Occipital lobe (tissue), 1 donor: ENCODE measurements at regions not wholly inside any gene's neighbourhood (a gene's known extent, or its start where the extent isn't known, plus 50 kb on each side); places are given as distances from the start of the nearest gene placed in this dataset.
"Not testable (repeated sequence)": the region's sequence is repeated elsewhere in the genome, so short reads cannot be mapped to it uniquely, and the experiment has no call there.

Experiments used
- DNase-seq: peaks from one replicate; lab custom pipeline; 2025; lab: John Stamatoyannopoulos, UW

DNA sequence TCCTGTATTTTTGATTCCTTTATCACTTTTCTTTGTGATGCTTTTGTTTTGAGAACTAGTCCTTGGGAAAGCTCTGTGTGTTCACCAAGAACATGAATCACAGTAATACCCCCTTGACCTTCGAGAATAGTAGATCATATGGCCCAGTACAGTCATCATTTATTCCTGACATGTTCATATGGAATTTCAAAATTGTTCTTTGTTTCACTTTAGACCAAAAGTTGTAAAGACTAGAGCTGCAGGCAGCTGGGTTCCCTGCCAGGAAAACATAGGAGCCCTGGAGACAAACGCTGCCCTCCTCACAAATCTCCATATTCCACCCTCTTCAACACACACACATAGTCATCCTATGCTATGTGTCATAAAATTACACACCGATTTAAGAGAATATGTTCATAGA, 621.2 kb upstream of the EYS start:
- no peak for DNase-seq

DNA sequence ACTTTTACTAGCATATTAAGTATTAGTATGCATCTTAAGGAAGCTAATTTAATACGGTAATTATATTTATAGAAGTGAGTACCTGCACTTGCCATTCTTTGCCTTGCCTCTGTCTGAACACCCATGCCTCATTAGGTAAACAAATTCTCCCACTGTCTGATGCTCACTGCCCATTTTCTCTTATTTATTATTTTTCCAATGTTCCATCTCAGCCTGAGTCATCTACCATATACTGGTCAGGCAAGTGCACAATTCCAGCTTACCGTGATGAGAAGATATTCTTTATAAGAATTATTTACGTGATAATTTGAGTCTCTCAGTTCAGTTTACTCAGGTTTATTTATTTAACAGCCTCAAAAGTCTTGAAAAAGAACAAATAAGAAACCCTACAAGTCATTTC, 619.2 kb upstream of the EYS start:
- DNase-seq = no peak

DNA sequence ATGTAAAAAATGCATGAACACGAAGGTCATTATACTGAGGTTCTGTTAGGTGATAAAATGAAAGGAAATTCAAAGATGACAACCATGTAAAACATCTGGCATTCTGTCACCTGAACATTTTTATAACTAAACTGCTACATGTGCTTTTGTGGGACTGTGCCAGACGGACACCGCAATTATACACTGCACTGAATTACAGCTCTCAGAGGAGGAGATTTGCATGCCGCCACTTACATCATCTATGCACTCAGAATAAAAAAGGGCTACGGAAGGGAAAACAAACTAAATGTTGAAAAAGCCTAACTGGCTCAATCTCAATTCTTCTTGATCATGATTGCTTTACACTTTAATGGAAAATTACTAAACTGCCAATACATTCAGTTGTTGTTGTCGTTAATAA, 614.0 kb upstream of the EYS start:
- DNase-seq = no peak

DNA sequence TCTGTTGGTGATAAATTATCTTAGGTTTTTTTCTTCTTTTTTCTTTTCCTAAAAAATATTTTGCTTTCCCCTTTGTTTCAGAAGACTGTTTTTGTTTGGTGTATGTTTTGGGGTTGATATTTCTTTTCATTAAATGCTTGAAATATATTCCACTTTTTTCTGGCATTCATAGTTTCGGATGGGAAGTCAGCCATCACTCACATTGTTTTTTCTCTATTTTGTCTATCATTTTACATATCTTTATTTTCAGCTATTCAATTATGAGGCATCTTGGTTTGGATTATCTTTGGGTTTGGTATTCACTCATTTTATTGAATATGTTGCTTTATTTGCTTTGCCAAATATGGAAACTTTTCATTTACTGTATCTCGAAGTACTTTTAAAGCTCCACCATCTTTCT, 600.5 kb upstream of the EYS start:
- no peak for DNase-seq

DNA sequence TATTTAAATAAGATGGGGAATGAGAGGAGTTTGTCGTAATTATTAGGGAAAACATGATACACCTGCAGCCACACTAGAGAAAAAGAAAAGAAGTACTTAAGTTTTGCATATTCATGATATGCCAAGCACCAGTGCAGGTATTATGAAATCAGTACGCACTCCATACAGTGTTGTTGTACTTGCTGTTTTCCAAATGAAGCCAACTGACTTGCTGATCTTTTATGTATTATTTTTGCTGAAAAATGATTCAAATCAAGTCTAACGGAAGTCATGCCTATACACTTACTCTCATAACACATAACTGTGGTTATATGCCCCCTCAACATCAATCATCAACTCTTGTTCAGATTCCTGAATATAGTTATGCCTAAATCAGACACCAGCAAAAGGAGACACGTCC, 584.9 kb upstream of the EYS start:
- no peak for DNase-seq

DNA sequence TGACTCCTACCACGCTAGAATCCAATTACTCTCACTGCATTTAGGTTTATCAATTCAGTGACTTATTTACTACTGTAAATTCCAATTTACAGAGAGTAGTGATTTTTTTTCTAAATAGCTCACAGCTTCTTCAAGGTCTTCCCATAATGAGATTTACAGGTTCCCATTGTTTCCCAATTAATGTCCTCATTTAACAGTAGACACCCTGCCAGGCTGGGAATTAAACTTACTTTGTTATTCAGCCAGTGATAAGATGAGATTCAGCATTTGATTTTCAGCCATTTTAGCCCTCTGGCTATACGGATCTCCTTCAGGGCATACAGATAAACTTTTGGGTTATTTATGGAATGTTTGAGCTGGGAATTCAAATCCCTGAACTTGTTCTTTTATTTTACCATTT, 582.9 kb upstream of the EYS start:
- DNase-seq = no peak

DNA sequence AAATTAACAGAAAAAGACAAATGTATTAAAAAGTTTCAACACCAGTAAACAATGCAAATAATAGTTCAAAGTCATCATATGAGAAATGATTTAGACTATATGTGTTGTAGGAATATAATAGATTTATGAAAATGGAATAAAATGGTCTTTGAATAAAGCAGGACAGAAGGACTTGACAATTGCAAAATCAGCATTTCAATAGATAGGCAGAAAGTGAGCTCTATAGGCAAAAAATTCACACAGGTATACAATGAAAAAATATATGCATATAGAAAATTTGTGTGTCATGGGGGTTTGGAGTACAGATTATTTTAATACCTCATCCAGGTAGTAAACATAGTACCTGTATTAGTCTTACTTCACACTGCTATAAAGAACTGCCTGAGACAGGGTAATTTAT, 571.1 kb upstream of the EYS start:
- DNase-seq = no peak

DNA sequence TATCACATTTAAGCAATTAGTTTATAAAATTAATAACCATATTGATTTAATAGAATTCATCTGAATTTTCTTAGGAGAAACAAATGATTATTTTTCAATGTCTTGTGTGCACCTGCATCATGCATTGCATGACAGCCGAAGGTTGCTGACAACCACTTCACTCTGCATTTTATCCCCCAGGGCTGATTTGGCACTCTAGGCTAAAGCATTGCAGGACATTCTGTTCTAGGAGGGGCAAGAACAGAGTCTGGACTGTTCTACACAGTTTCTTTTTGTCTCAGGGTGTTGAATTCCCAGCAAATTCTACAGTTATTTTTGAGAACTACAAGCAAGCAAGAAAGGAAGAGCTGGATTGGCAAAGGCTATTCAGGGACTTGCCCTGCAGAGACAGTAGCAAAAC, 570.4 kb upstream of the EYS start:
- no peak for DNase-seq

DNA sequence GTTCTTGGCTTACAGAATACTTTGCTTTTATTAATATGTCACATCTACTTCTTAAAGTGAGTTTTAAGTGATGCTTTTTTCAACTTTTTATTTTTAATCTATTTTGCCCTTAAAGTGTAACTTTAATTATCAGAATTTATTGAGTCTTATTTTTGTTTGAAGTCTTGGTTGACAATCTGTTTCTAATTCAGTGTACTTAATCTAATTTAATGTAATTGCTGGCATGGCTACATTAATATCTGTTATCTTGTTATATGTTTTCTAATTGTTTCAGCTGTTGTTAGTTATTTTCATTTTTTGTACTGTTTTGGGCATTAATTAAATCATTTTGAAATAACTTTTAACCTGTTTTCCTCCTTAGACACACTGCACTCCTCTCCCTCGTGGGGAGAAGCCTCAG, 558.7 kb upstream of the EYS start:
- DNase-seq = no peak

DNA sequence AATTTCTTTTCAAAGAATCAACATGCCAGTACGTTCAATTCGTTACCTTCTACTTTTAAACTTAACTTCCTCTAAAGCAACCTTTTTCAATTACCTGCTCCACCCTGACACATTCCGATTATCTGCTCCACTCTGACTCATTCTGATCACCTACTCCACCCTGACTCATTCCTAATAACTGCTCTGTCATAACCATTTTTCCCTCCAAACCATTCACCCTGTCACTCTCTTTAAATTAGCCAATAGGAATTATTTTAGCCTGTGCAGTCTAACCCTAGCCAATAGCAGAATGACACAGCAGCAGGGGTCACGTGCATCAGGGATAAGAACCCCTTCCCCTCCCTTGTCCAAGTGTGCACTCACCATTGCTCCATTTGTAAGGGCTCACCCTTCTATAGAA, 557.4 kb upstream of the EYS start:
- no peak for DNase-seq

DNA sequence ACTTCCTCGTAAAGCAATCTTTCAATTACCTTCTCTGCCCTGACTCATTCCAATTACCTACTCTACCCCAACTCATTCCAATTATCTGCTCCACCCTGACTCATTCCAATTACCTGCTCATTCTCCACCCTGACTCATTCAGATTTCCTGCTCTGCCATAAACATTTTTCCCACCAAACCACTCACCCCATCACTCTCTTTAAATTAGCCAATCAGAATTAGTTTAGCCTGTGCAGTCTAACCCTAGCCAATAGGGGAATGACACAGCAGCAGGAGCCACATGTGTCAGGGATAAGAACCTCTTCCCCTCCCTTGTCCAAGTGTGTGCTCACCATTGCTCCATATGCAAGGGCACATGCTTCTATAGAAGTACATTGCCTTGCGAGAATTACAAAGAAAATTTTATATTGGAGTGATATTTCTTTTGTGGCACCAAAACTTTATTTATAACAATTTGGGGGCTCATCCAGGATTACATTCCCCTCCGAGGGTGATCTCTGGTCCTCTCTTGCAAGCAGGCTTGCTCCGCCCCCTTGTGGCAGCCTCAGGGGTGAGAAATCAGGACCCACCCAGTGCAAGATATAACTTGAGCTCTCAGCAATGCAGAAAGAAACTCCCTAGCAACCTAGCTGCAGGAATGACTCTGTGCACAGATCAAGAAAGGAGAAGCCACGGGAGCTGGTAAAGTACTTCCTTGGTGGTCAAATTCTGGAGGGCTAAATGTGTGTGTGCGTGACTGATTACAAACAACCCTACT, 551.9 kb upstream of the EYS start:
- not testable (repeated sequence) for DNase-seq

DNA sequence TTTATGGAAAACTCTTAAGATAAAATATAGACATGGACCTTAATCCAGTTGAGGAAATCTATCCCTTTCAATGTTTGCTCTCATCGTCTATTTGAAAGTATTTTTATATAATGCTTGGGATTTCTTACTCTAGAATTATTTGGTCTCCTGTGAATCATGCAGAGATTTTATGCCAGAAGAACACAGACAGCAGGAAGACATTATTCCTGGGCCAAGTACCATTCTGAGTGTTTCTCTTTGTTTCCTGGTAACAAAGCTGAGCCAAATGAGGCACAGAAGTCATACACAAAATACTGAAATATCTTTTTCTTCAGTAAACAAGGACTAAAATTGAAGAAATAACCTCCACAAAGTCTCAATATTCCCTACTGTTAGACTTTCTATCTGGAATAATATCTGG, 538.2 kb upstream of the EYS start:
- no peak for DNase-seq

DNA sequence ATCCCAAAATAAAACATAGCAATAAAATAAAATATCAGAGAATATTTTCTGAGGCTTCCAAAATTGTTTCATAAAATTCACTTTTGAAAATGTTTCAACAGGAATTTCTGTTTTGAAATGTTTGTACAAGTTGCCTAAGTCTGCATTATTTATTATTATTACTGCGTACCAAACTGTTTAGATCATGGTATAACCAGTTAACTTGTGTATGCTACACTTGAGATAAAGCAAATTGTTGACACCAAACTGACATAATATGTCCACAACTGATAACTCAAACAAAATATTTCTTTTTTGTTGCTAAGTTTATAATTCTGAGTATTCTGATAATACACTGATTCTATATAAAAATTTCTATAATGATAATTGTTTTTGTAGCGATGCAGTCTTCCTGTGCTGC, 531.8 kb upstream of the EYS start:
- DNase-seq = no peak

DNA sequence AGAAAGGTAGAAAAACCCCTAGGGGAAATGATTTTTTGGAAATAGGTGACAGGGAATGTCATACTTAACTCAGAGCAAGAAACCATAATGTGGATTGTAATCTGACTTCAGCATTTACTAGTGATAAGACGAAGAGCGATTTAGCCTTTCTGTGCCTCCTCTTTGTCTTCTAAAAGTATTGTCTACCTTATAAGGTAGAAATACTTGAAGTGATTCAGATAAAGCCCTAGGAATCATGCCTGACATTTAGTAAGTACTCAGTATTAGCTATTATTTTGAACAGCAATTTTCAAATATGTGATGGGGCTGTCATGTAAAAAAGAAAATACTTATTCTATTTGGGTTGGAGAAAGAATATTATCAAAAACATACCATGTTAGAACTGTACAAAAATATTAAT, 525.9 kb upstream of the EYS start:
- no peak for DNase-seq

DNA sequence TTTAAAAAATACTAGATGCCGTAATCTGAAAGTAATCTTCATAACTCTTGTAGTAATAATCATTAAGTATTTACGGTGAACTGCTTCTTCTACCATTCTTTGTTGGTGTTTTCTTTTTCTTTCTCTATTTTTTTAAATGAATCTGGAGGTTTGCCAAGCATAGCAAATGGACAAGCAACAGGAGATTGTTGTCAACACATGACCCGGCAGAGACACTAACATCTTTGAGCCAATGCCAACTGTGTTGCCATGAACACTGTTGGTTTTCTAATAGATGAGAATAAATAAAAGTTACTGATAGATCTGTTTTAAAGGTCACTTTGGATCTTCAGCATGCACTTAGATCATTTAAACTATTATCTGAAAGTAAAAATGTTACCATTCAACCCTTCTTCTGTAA, 523.6 kb upstream of the EYS start:
- DNase-seq = no peak

DNA sequence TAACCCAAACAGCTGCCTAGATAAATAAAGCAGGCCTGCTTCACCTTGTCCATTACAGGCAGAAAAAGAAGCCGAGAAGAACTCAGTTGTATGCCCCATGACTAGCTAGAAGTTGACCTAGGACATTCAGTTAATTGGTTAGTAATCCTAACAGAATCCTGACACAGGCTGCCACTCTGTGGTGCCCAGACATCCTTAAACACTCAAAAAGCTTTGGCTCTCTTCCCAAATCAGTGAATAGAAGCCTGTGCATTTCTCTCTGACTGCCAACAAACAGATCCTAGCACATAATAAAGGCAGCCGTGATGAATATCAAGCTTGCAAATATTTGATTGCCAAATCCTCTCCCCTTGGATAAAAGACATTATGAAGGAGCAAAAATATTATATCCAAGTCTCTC, 519.1 kb upstream of the EYS start:
- peak; percentile 2 for DNase-seq

DNA sequence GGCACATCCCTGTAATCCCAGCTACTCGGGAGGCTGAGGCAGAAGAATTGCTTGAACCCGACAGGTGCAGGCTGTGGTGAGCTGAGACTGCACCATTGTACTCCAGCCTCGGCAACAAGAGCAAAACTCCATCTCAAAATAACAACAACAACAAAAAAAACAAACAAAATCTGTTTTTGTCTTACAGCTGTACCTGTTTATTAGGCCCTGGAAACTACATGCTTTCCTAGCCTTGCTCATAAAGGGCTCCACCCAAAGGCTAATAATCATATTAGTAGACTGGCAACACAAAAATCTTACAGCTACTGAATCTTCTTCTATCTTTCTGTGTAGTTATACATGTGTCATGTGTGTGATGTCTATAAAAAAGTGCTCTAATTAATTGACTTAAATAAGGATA, 503.9 kb upstream of the EYS start:
- DNase-seq = no peak

DNA sequence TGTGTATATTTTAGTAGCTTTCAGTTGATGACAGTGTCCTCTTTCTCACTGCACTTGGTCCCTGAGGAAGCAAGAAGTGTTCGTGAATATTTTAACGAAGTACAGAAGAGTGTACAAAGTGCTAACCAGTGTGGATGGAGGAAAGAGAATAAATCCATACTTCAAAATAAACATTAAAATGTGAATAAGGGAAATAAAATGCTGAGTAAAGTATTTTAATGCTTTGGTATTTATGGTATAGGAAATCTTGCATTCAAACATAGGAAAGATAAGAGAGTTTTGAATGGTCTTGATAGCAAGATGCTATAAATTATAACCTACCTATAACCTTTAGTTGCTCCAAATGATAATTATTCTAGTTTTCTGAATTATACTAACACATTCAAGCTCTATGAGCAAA, 493.4 kb upstream of the EYS start:
- DNase-seq = no peak

DNA sequence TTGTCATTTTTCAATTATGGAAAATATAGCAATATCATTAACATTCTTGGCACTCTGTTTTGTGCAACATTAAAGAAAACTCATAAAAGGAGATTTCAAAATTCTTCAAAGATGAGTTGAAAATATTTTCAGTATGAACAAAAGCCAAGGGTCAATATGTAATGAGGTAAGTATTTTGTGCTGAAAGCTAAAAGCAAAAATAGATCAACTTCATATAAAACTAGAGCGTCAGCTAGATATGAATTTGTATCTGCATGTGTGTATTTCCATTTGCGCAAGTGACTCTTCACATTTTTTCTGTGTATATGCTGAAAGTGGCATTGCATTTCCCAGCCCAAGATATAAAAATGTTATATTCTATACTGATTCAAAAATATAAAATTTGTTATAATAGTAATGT, 492.1 kb upstream of the EYS start:
- DNase-seq = no peak

DNA sequence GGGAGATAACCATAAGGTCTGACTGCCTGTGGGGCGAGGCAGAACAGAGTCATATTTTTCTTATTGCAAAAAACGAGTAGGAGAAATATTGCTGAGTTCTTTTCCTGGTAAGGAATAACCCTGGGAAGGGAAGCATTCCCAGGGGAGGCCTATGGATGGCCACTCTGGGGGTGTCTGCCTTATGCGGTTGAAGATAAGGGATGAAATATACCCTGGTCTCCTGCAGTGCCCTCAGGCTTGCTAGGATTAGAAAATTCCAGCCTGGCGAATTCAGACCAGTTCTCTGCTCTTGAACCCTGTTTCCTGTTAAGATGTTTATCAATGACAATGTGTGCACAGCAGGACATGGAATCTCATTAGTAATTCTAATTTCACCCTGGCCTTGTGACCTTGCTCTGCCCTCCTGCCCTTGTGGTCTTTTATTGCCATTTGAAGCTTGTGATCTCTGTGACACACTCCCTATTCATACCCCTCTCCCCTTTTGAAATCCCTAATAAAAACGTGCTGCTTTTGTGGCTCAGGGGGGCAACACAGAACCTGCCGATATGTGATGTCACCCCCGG, 491.1 kb upstream of the EYS start:
- DNase-seq = no peak

DNA sequence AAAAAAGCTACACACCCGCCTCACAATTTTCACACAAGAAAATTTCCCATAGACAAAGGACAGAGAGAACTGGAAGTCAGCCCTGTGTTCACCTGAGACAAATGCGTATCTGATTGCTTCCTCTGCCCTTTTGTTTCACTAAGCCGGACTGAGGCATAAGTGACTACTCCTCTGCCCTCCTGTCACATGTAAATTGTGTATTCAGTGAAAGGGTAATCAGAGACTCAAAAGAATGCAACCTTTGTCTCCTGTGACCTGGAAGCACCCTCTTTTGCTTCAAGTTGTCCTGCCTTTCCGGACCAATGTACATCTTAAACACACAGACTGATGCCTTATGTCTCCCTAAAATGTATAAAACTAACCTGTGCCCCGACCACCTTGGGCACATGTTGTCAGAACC, 483.8 kb upstream of the EYS start:
- DNase-seq = no peak

DNA sequence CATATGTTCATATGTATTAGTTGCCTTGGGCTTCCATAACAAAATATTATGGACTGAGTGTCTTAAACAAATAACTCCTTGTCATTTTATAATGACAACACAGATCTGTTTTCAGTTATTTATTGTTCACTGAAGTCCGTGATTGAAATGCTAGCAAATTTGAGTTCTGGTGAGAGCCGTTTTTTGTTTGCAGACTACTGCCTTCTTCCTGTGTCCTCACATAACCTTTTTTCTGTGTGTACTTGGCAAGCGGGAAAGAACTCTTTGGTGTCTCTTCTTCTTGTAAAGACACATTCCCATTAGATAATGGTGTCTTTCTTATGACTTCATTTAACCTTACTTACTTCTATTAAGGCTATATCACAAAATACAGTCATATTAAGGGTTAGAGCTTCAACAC, 482.9 kb upstream of the EYS start:
- DNase-seq = no peak

DNA sequence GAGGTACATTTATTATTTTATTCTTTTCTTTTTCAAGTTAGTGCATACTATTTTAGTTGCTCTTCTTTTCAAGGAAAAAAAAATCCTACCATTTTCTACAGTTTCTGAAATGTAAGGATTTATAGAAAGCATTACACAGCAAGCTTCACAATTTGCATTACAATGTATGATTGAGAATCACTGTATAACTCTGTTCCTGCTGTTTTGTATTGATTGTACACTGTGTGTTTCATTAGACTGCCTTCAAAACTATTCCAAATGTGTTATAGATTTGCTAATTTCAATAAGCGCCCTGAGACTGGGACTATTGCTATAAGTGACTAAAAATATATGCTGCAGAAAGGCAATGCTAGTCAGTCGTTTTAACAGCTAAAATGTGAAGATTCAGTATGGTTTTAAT, 479.7 kb upstream of the EYS start:
- no peak for DNase-seq

DNA sequence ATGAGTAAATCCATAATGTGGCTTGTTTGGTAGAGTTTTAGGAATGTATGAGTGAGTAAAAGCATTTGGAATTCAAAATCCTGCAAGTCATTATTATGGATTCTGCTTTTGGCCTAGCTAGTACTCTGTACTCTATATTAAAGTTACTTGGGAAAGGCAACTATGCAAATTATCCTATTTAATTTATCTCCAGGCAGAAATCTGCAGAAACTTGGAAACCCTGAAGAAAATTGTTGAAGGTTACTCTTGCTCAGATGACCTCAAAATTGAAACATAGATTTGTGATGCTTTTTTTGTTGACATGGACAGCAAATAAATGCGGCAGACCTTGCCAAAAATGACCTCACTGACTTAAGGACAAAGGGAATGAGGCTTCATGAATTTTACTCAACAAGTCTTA, 477.1 kb upstream of the EYS start:
- DNase-seq = no peak
